ENCODE measurements at regions not wholly inside any gene's neighbourhood (a gene's known extent, or its start where the extent isn't known, plus 50 kb on each side); places are given as distances from the start of the nearest gene placed in this dataset.

GRCh38 chr4:3343358-3343757 lies 50.5 kb downstream of the RGS12 start:
- TF ChIP-seq CTCF (IDR thresholded peaks at IDR 0.05), result no peak
- no peak for TF ChIP-seq POLR2A (IDR thresholded peaks at IDR 0.05)
- DNase-seq (ENCODE audit: low spot score in 2 of 2), result peak in 1 of 2 donors; percentile 9
- WGBS, 2 donors, result 91 to 93% methylated on average over 16 of the region's 16 CpGs
- intact Hi-C loops (cut with DNase I; ENCODE audit: low total_unique reads), result loop anchor here (5.0 kb wide), 1 partner anchor 99 kb away; the partner anchor contains the start of gene HGFAC
- no peak overlapping the region for H3K4me3 ChIP-seq (ENCODE audit: low read depth, poor library complexity, severe bottlenecking)

GRCh38 chr4:3344104-3344503 lies 51.3 kb downstream of the RGS12 start:
- TF ChIP-seq POLR2A (IDR thresholded peaks at IDR 0.05), result no peak
- WGBS, 2 donors, result 90 to 100% methylated on average over 4 to 9 of the region's 9 CpGs
- DNase-seq (ENCODE audit: low spot score in 2 of 2), result peak in 1 of 2 donors; percentile 66
- intact Hi-C loops (cut with DNase I; ENCODE audit: low total_unique reads), result loop anchor here (5.0 kb wide), 1 partner anchor 98 kb away; the partner anchor contains the start of gene HGFAC
- no peak overlapping the region for H3K4me3 ChIP-seq (ENCODE audit: low read depth, poor library complexity, severe bottlenecking)

GRCh38 chr4:3344596-3344995 lies 51.8 kb downstream of the RGS12 start:
- peak in 1 of 2 donors; percentile 81 for DNase-seq (ENCODE audit: low spot score in 2 of 2)
- TF ChIP-seq CTCF (IDR thresholded peaks at IDR 0.05), result no peak
- H3K4me3 ChIP-seq (ENCODE audit: low read depth, poor library complexity, severe bottlenecking), result no peak overlapping the region
- intact Hi-C loops (cut with DNase I; ENCODE audit: low total_unique reads), result loop anchor here (5.0 kb wide), 1 partner anchor 98 kb away; the partner anchor contains the start of gene HGFAC
- 84% methylated on average over 4 of the region's 4 CpGs for WGBS, 2 donors

- TF ChIP-seq POLR2A (IDR thresholded peaks at IDR 0.05) (no peak), CTCF (IDR thresholded peaks at IDR 0.05) (no peak)
- intact Hi-C loops (cut with DNase I; ENCODE audit: low total_unique reads), result no loop called here
- 58 to 70% methylated on average over 5 of the region's 5 CpGs for WGBS, 2 donors
- H3K4me3 ChIP-seq (ENCODE audit: low read depth, poor library complexity, severe bottlenecking), result no peak overlapping the region
- peak in 1 of 2 donors; percentile 78 for DNase-seq (ENCODE audit: low spot score in 2 of 2)
These were observed 52.6 kb downstream of the RGS12 start for GRCh38 chr4:3345384-3345783.

GRCh38 chr4:3346146-3346545 lies 53.3 kb downstream of the RGS12 start:
- peak in 1 of 2 donors; percentile 79 for DNase-seq (ENCODE audit: low spot score in 2 of 2)
- no peak overlapping the region for H3K4me3 ChIP-seq (ENCODE audit: low read depth, poor library complexity, severe bottlenecking)
- WGBS, 2 donors, result 35 to 40% methylated on average over 4 of the region's 4 CpGs
- peak in 1 of 3 donors; percentile 91 for TF ChIP-seq CTCF (IDR thresholded peaks at IDR 0.05)
- no peak for TF ChIP-seq POLR2A (IDR thresholded peaks at IDR 0.05)
- intact Hi-C loops (cut with DNase I; ENCODE audit: low total_unique reads), result no loop called here

GRCh38 chr4:3347871-3348270 lies 55.0 kb downstream of the RGS12 start:
- WGBS, 2 donors, result 92 to 97% methylated on average over 4 of the region's 4 CpGs
- TF ChIP-seq CTCF (IDR thresholded peaks at IDR 0.05) (no peak), POLR2A (IDR thresholded peaks at IDR 0.05) (no peak)
- H3K4me3 ChIP-seq (ENCODE audit: low read depth, poor library complexity, severe bottlenecking), result no peak overlapping the region
- no peak for DNase-seq (ENCODE audit: low spot score in 2 of 2)
- intact Hi-C loops (cut with DNase I; ENCODE audit: low total_unique reads), result no loop called here

Data from lower leg skin (tissue), 4 donors.